ENCODE measurements at regions not wholly inside any gene's neighbourhood (a gene's known extent, or its start where the extent isn't known, plus 50 kb on each side); places are given as distances from the start of the nearest gene placed in this dataset.

DNA sequence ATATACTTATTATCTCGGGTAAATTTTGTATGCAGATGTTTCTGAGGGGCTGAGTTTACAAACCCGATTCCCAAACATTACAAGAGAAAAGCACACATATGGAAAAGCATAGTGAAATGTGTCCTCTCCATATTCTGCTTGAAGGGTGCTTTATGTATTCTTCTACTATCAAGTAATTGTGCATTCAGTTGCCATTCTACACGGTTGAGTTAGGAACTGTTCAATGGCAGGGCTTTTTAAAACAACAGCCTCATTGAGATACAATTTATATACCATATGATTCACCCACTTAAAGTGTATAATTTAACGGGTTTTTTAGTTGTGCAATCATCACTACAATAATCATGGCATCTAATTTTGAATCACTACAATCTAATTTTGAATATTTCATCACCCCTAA lies 138.4 kb upstream of the DLGAP1 start:
- no peaks in the 10 kb centered on the region for H3K9me3 ChIP-seq (ENCODE audit: control insufficient read depth, insufficient read depth, low read depth, low read length)
- no peak overlapping the region for H3K27ac ChIP-seq (ENCODE audit: low read depth, low read length)
- H3K4me3 ChIP-seq (ENCODE audit: low read depth, low read length) = no peak overlapping the region
- H3K4me1 ChIP-seq (ENCODE audit: control insufficient read depth, insufficient read depth, low read length) = no peaks in the 10 kb centered on the region
- no peaks in the 10 kb centered on the region for H3K27me3 ChIP-seq (ENCODE audit: control insufficient read depth, insufficient read depth, low read length)
- no peaks in the 10 kb centered on the region for H3K36me3 ChIP-seq (ENCODE audit: control insufficient read depth, insufficient read depth, low read length)
- H3K9ac ChIP-seq (ENCODE audit: low read length) = no peak overlapping the region

DNA sequence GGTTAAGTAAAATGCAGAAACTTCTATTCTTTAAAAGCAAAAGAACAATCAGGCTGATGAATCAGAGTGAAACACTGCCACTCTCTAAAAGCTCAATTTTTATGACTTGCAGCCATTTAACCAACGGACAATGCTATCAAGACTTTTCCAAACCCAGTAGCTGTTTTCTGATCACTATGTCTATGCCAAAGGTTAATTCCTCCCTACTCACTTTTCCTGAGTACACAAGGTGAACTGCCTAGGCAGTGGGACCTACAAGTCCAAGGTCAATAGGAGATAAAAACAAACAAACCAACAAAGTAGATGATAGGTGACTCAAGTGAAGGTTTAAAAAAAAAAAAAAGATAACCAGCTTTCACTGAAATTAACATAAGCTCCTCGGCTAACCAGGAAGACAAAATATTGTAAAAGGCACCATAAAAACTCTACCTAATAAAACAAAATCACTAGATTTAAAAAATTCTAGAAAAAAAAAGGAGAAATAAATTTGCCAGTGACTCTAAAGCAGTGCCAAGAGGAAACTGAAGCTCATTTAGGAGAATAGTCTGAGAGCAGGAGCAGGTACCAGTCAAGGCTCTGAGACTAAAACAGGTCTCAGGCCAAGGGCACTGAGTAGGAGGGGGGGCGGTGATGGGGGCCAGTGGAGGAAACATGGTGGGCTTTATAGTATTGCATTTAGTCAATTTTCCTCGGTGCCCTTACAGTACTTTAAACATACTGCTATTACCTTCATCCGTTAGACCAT lies 134.1 kb upstream of the DLGAP1 start:
- Histone ChIP-seq H3K4me1 (ENCODE audit: control insufficient read depth, insufficient read depth, low read length) (no peaks in the 10 kb centered on the region), H3K4me3 (ENCODE audit: low read depth, low read length) (no peak overlapping the region), H3K27ac (ENCODE audit: low read depth, low read length) (no peak overlapping the region), H3K9ac (ENCODE audit: low read length) (no peak overlapping the region), H3K9me3 (ENCODE audit: control insufficient read depth, insufficient read depth, low read depth, low read length) (no peaks in the 10 kb centered on the region), H3K27me3 (ENCODE audit: control insufficient read depth, insufficient read depth, low read length) (no peaks in the 10 kb centered on the region), H3K36me3 (ENCODE audit: control insufficient read depth, insufficient read depth, low read length) (no peaks in the 10 kb centered on the region)

DNA sequence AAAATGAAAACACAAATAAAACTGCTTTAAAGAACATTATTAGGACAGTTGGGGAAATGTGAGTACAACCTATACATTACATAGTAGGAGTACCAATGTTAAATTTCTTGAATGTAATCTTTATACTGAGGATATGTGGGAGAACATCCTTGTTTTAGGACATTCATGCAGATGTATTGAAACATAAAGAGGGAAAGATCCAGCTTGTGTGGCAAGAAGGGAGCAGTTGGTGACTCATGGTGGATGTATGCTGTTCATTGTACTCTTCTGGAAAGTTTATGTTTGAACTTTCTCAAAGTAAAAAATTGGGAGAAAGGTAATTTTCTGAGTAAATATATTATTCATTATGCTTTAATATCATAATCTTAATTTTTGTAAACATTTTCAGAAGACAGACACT lies 132.1 kb upstream of the DLGAP1 start:
- Histone ChIP-seq H3K4me1 (ENCODE audit: control insufficient read depth, insufficient read depth, low read length) (no peaks in the 10 kb centered on the region), H3K27me3 (ENCODE audit: control insufficient read depth, insufficient read depth, low read length) (no peaks in the 10 kb centered on the region), H3K9ac (ENCODE audit: low read length) (no peak overlapping the region), H3K27ac (ENCODE audit: low read depth, low read length) (no peak overlapping the region), H3K4me3 (ENCODE audit: low read depth, low read length) (no peak overlapping the region), H3K36me3 (ENCODE audit: control insufficient read depth, insufficient read depth, low read length) (no peaks in the 10 kb centered on the region), H3K9me3 (ENCODE audit: control insufficient read depth, insufficient read depth, low read depth, low read length) (no peaks in the 10 kb centered on the region)

DNA sequence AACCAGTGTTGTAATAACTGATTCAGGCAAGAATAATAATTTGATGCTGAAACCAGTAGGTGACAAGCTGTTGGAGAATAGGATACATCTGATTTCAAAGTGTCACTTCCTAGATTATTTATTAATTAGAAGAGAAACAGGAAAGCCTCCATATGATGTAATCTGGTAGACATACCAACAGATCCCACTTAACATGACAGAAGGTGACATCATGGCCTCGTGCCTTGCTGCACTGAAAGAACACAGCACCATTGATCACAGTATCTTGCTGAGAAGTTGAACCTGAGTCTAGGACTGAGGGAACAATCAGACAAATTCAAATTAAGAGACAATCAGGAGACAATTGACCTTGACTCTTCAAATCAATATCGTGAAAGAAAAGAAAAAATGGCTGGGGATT lies 131.6 kb upstream of the DLGAP1 start:
- Histone ChIP-seq H3K27ac (ENCODE audit: low read depth, low read length) (no peak overlapping the region), H3K4me1 (ENCODE audit: control insufficient read depth, insufficient read depth, low read length) (no peaks in the 10 kb centered on the region; the same call in 1 of the 2 replicates), H3K9me3 (ENCODE audit: control insufficient read depth, insufficient read depth, low read depth, low read length) (no peaks in the 10 kb centered on the region), H3K4me3 (ENCODE audit: low read depth, low read length) (no peak overlapping the region), H3K27me3 (ENCODE audit: control insufficient read depth, insufficient read depth, low read length) (no peaks in the 10 kb centered on the region), H3K9ac (ENCODE audit: low read length) (no peak overlapping the region), H3K36me3 (ENCODE audit: control insufficient read depth, insufficient read depth, low read length) (no peaks in the 10 kb centered on the region)

DNA sequence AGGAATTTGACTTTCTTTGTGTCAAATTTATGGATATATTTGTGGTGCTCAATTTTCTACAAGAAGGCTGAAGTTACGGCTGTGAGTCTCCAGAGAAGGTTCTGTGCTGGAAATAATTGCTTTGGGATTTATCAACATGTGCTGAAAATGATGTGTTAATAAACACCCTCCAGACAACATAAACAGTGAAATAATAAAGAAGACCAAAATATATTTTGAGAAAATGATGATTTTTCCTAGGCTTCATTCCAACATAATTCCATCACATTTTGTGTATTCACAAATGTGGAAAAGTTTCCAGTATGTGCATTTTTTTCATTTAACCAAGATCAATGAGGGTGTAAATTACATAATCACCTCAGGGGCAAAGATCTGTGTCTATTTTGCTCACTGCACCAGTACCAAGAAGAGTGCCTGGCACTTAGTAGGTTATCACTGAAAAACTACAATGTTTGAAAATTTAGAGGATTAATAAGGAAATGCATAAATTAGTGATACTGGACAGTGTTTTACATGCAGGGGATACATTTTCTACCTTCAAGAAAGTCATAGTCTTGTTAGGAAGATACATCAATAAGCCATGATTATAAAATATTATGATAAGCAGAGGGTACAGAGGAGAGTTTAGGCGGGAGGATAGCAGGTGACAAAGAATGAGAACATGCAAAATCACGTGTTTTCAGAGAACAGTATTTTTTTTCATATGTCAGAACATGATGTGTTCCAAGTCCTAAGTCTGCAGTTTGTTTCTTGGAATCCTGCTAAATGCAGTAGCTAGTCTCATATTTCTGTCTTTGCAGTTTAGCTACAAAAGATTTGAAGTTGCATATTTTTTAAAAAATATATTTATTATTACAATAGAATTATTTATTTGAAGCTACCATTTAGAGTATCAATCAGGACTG lies 127.6 kb upstream of the DLGAP1 start:
- Histone ChIP-seq H3K4me3 (ENCODE audit: low read depth, low read length) (no peak overlapping the region), H3K9ac (ENCODE audit: low read length) (no peak overlapping the region), H3K36me3 (ENCODE audit: control insufficient read depth, insufficient read depth, low read length) (no peaks in the 10 kb centered on the region), H3K4me1 (ENCODE audit: control insufficient read depth, insufficient read depth, low read length) (no peaks in the 10 kb centered on the region; the same call in 1 of the 2 replicates), H3K9me3 (ENCODE audit: control insufficient read depth, insufficient read depth, low read depth, low read length) (0 out of 2 replicates have a peak, but pooled peaks cover 3% of the 10 kb centered on the region), H3K27ac (ENCODE audit: low read depth, low read length) (no peak overlapping the region), H3K27me3 (ENCODE audit: control insufficient read depth, insufficient read depth, low read length) (no peaks in the 10 kb centered on the region)

GRCh38 chr18:4581966-4582365 lies 126.9 kb upstream of the DLGAP1 start:
- no peaks in the 10 kb centered on the region; the same call in 1 of the 2 replicates for H3K4me1 ChIP-seq (ENCODE audit: control insufficient read depth, insufficient read depth, low read length)
- no peaks in the 10 kb centered on the region for H3K27me3 ChIP-seq (ENCODE audit: control insufficient read depth, insufficient read depth, low read length)
- 0 out of 2 replicates have a peak, but pooled peaks cover 4% of the 10 kb centered on the region for H3K9me3 ChIP-seq (ENCODE audit: control insufficient read depth, insufficient read depth, low read depth, low read length)
- no peak overlapping the region for H3K27ac ChIP-seq (ENCODE audit: low read depth, low read length)
- no peaks in the 10 kb centered on the region for H3K36me3 ChIP-seq (ENCODE audit: control insufficient read depth, insufficient read depth, low read length)
- no peak overlapping the region for H3K4me3 ChIP-seq (ENCODE audit: low read depth, low read length)
- no peak overlapping the region for H3K9ac ChIP-seq (ENCODE audit: low read length)

GRCh38 chr18:4578449-4578848 lies 123.3 kb upstream of the DLGAP1 start:
- H3K9ac ChIP-seq (ENCODE audit: low read length) = no peak overlapping the region
- H3K4me3 ChIP-seq (ENCODE audit: low read depth, low read length) = no peak overlapping the region
- H3K27me3 ChIP-seq (ENCODE audit: control insufficient read depth, insufficient read depth, low read length) = no peaks in the 10 kb centered on the region
- no peaks in the 10 kb centered on the region for H3K36me3 ChIP-seq (ENCODE audit: control insufficient read depth, insufficient read depth, low read length)
- H3K4me1 ChIP-seq (ENCODE audit: control insufficient read depth, insufficient read depth, low read length) = no peaks in the 10 kb centered on the region; the same call in 1 of the 2 replicates
- H3K9me3 ChIP-seq (ENCODE audit: control insufficient read depth, insufficient read depth, low read depth, low read length) = peaks cover 18% of the 10 kb centered on the region
- H3K27ac ChIP-seq (ENCODE audit: low read depth, low read length) = no peak overlapping the region

DNA sequence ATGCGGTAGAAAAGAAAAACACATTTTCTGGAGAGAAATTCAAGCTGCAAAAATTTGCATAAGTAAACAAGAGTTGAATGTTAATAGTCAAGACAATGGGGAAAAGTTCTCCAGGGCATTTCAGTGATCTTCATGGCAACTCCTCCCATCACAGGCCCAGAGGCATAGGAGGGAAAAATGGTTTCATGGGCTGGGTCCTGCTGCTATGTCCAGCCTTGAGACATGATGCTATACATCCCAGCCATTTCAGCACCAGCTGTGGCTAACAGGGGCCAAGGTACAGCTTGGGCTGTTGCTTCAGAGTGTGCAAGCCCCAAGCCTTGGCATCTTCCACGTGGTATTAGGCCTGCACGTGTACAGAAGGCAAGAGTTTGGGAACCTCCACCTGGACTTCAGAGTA lies 118.6 kb upstream of the DLGAP1 start:
- no peaks in the 10 kb centered on the region for H3K27me3 ChIP-seq (ENCODE audit: control insufficient read depth, insufficient read depth, low read length)
- no peak overlapping the region for H3K27ac ChIP-seq (ENCODE audit: low read depth, low read length)
- H3K36me3 ChIP-seq (ENCODE audit: control insufficient read depth, insufficient read depth, low read length) = no peaks in the 10 kb centered on the region
- H3K9me3 ChIP-seq (ENCODE audit: control insufficient read depth, insufficient read depth, low read depth, low read length) = peaks cover 27% of the 10 kb centered on the region
- H3K9ac ChIP-seq (ENCODE audit: low read length) = no peak overlapping the region
- H3K4me1 ChIP-seq (ENCODE audit: control insufficient read depth, insufficient read depth, low read length) = no peaks in the 10 kb centered on the region
- no peak overlapping the region for H3K4me3 ChIP-seq (ENCODE audit: low read depth, low read length)

DNA sequence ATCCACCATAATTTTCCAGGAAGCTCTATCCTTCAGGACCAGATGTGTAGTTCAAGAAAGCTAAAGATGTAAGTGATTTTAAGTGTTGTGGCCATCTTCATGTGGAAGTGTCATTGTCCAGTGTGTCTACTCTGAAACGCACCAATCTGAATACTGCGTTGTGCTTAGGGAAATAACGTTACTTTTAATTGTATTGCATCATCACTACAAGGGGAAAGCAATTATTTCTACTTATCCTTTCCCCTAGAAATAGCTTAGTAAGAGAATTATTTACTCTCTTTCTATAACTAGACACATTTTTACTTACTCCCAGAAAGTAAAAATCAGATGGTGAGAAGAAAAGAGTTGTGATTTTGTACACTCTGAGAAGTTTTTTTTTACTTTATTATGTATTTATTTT lies 102.4 kb upstream of the DLGAP1 start:
- Histone ChIP-seq H3K27ac (ENCODE audit: low read depth, low read length) (no peak overlapping the region), H3K4me1 (ENCODE audit: control insufficient read depth, insufficient read depth, low read length) (no peaks in the 10 kb centered on the region), H3K9ac (ENCODE audit: low read length) (no peak overlapping the region), H3K36me3 (ENCODE audit: control insufficient read depth, insufficient read depth, low read length) (no peaks in the 10 kb centered on the region), H3K9me3 (ENCODE audit: control insufficient read depth, insufficient read depth, low read depth, low read length) (no peaks in the 10 kb centered on the region), H3K4me3 (ENCODE audit: low read depth, low read length) (no peak overlapping the region), H3K27me3 (ENCODE audit: control insufficient read depth, insufficient read depth, low read length) (no peaks in the 10 kb centered on the region)

DNA sequence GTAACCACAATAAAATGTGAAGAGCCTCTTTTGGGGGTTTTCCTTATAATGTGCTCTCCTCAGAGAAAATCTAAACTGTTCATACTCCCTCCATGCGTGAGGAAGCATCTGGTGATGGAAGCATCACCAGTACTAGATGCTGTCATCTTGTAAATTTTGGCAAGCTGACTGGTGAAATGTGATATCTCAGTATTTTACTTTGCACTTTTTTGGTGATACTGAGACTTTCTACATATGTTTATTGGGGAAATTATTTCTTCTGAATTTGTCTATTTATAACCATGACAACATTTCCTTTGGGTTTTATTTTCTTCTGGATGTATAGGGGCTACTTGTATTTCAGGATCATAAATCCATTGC lies 95.9 kb upstream of the DLGAP1 start:
- no peak overlapping the region for H3K9ac ChIP-seq (ENCODE audit: low read length)
- H3K4me1 ChIP-seq (ENCODE audit: control insufficient read depth, insufficient read depth, low read length) = no peaks in the 10 kb centered on the region
- H3K4me3 ChIP-seq (ENCODE audit: low read depth, low read length) = no peak overlapping the region
- H3K27ac ChIP-seq (ENCODE audit: low read depth, low read length) = no peak overlapping the region
- H3K27me3 ChIP-seq (ENCODE audit: control insufficient read depth, insufficient read depth, low read length) = no peaks in the 10 kb centered on the region
- H3K36me3 ChIP-seq (ENCODE audit: control insufficient read depth, insufficient read depth, low read length) = no peaks in the 10 kb centered on the region
- H3K9me3 ChIP-seq (ENCODE audit: control insufficient read depth, insufficient read depth, low read depth, low read length) = no peaks in the 10 kb centered on the region

GRCh38 chr18:4549164-4549872 lies 94.2 kb upstream of the DLGAP1 start:
- Histone ChIP-seq H3K27ac (ENCODE audit: low read depth, low read length) (no peak overlapping the region), H3K9me3 (ENCODE audit: control insufficient read depth, insufficient read depth, low read depth, low read length) (no peaks in the 10 kb centered on the region), H3K4me1 (ENCODE audit: control insufficient read depth, insufficient read depth, low read length) (no peaks in the 10 kb centered on the region), H3K36me3 (ENCODE audit: control insufficient read depth, insufficient read depth, low read length) (no peaks in the 10 kb centered on the region), H3K9ac (ENCODE audit: low read length) (no peak overlapping the region), H3K27me3 (ENCODE audit: control insufficient read depth, insufficient read depth, low read length) (no peaks in the 10 kb centered on the region), H3K4me3 (ENCODE audit: low read depth, low read length) (no peak overlapping the region)
